ENCODE measurements at regions not wholly inside any gene's neighbourhood (a gene's known extent, or its start where the extent isn't known, plus 50 kb on each side); places are given as distances from the start of the nearest gene placed in this dataset.

DNA sequence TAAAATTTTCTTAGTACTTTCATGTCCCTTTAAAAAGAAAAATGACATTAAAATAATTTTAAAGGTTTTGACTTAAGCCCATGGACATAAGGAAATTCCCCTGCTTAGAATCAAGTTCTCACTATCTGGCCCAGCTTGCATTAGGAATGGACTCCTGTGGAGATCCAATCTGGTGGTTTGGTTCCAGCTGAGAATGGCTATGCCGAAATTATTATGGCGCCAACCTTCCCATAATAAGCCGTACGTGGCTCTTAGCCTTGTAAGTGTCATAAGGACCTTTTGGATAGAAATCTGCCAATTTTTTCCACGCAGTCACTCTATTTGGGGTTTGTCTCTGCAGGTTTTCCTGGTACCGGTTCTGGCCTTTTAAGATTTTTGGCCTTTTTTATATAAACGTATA, 262.1 kb upstream of the MAF start:
- no peaks in the 10 kb centered on the region for H3K36me3 Mint-ChIP-seq
- no peaks in the 10 kb centered on the region for H3K27me3 Mint-ChIP-seq
- ATAC-seq (ENCODE audit: low read depth in 2 of 2), result no peak
- peaks cover 0 to 2% (median 0%) of the 10 kb centered on the region in 7 donors for H3K9me3 Mint-ChIP-seq
- no peaks in the 10 kb centered on the region for H3K4me1 Mint-ChIP-seq
- no peak for DNase-seq
- Histone ChIP-seq H3K4me3 (ENCODE audit: low read depth, low read length) (no peak overlapping the region), H3K36me3 (ENCODE audit: control insufficient read depth, insufficient read depth, low read length) (no peaks in the 10 kb centered on the region), H3K27me3 (ENCODE audit: control insufficient read depth, insufficient read depth, low read length) (peaks cover 2% of the 10 kb centered on the region), H3K4me1 (ENCODE audit: control insufficient read depth, insufficient read depth, low read length, poor library complexity, severe bottlenecking) (no peaks in the 10 kb centered on the region), H3K27ac (ENCODE audit: insufficient read depth, low read length, poor library complexity, severe bottlenecking) (no peak overlapping the region), H3K9me3 (ENCODE audit: control insufficient read depth in 2 of 2, low read length in 2 of 2) (peaks cover 0 to under 1% of the 10 kb centered on the region in 2 experiments)
- no peak overlapping the region for H3K27ac Mint-ChIP-seq
- H3K4me3 Mint-ChIP-seq, result no peak overlapping the region

DNA sequence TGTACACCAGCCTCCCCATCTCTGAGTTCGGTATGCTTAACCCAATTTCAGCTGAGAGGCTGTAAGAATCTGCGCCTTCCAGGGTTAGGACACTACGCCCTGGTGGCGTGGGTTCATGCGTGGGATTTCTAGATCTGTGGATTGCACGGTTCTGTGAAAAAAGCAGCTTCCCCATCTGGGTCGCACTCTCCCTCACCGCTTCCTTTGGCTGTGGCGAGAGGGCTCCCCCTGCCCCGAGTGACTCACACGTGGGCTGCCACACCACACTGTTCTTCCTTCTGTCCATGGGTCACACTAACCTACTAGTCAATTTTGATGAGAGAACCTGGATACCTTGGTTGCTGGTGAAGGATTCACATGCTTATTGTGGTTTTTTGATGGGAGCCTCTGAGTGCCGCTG, 256.0 kb upstream of the MAF start:
- peaks cover 15% of the 10 kb centered on the region for H3K27me3 Mint-ChIP-seq
- no peak for DNase-seq
- no peak overlapping the region for H3K27ac Mint-ChIP-seq

DNA sequence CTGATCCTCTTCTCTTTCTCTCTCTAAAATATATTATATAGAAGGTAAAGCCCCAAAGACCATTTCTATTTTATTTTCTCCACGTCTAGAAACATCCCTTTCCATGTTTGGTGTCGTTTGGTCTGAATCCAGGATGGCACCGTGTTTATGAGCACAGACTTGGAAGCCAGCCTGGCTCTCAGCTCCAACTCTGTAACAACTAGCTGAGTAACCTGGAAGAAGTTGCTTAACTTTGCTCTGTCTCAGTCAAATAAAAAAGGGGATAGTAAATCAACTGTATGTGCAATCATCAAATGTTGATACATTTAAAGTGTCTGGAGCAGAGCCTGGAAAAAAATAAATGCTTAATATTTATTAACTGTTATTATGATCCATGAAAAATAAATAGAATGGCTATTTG, 249.8 kb upstream of the MAF start:
- Histone ChIP-seq H3K9me3 (ENCODE audit: control insufficient read depth in 2 of 2, low read length in 2 of 2) (no peaks in the 10 kb centered on the region), H3K36me3 (ENCODE audit: control insufficient read depth, insufficient read depth, low read length) (no peaks in the 10 kb centered on the region), H3K27me3 (ENCODE audit: control insufficient read depth, insufficient read depth, low read length) (no peaks in the 10 kb centered on the region), H3K27ac (ENCODE audit: insufficient read depth, low read length, poor library complexity, severe bottlenecking) (no peak overlapping the region), H3K4me3 (ENCODE audit: low read depth, low read length) (no peak overlapping the region), H3K4me1 (ENCODE audit: control insufficient read depth, insufficient read depth, low read length, poor library complexity, severe bottlenecking) (no peaks in the 10 kb centered on the region)
- no peak overlapping the region for H3K4me3 Mint-ChIP-seq
- no peaks in the 10 kb centered on the region for H3K4me1 Mint-ChIP-seq
- peaks cover 0 to 22% (median 10%) of the 10 kb centered on the region in 7 donors for H3K9me3 Mint-ChIP-seq
- DNase-seq (no peak), ATAC-seq (ENCODE audit: low read depth in 2 of 2) (no peak)
- no peak overlapping the region for H3K27ac Mint-ChIP-seq
- H3K36me3 Mint-ChIP-seq, result no peaks in the 10 kb centered on the region
- H3K27me3 Mint-ChIP-seq, result peaks cover 15% of the 10 kb centered on the region

More for the DNA sequence above, 256.0 kb upstream of the MAF start:
- Histone ChIP-seq H3K36me3 (ENCODE audit: control insufficient read depth, insufficient read depth, low read length) (no peaks in the 10 kb centered on the region), H3K27me3 (ENCODE audit: control insufficient read depth, insufficient read depth, low read length) (no peaks in the 10 kb centered on the region), H3K9me3 (ENCODE audit: control insufficient read depth in 2 of 2, low read length in 2 of 2) (peaks cover 6 to 9% of the 10 kb centered on the region in 2 experiments), H3K27ac (ENCODE audit: insufficient read depth, low read length, poor library complexity, severe bottlenecking) (no peak overlapping the region), H3K4me3 (ENCODE audit: low read depth, low read length) (no peak overlapping the region), H3K4me1 (ENCODE audit: control insufficient read depth, insufficient read depth, low read length, poor library complexity, severe bottlenecking) (no peaks in the 10 kb centered on the region)
- Mint-ChIP-seq H3K4me1 (no peaks in the 10 kb centered on the region), H3K9me3 (peaks cover 0 to 29% (median 15%) of the 10 kb centered on the region in 7 donors), H3K36me3 (no peaks in the 10 kb centered on the region), H3K4me3 (no peak overlapping the region)
- ATAC-seq (ENCODE audit: low read depth in 2 of 2), result no peak

DNA sequence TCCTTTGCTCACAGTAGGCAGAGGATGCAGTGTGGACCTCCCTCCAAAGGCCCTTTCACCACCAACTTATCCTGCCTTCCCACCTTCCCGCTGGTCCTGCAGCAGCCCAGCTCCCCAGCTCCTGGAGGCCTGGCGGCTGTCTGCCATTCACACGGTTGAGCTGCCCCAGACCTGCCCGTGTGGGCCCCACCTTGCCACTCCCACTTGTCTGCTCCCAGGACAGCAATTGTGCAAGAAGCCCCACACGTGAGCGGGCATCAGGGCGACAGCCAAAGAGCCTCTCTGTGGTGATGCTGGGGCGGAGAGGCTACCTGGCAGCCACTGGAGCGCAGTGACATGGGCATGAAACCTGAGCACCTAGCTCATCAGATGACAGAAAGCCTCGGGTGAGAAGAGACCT, 248.6 kb upstream of the MAF start:
- Histone ChIP-seq H3K4me3 (ENCODE audit: low read depth, low read length) (no peak overlapping the region), H3K27me3 (ENCODE audit: control insufficient read depth, insufficient read depth, low read length) (no peaks in the 10 kb centered on the region), H3K9me3 (ENCODE audit: control insufficient read depth in 2 of 2, low read length in 2 of 2) (no peaks in the 10 kb centered on the region), H3K4me1 (ENCODE audit: control insufficient read depth, insufficient read depth, low read length, poor library complexity, severe bottlenecking) (no peaks in the 10 kb centered on the region), H3K27ac (ENCODE audit: insufficient read depth, low read length, poor library complexity, severe bottlenecking) (no peak overlapping the region), H3K36me3 (ENCODE audit: control insufficient read depth, insufficient read depth, low read length) (no peaks in the 10 kb centered on the region)
- peaks cover 0 to 11% (median 3%) of the 10 kb centered on the region in 7 donors for H3K9me3 Mint-ChIP-seq
- DNase-seq, result no peak
- H3K27me3 Mint-ChIP-seq, result peaks cover 7% of the 10 kb centered on the region
- H3K27ac Mint-ChIP-seq, result no peak overlapping the region
- H3K36me3 Mint-ChIP-seq, result no peaks in the 10 kb centered on the region
- ATAC-seq (ENCODE audit: low read depth in 2 of 2), result no peak
- no peaks in the 10 kb centered on the region for H3K4me1 Mint-ChIP-seq
- H3K4me3 Mint-ChIP-seq, result no peak overlapping the region

DNA sequence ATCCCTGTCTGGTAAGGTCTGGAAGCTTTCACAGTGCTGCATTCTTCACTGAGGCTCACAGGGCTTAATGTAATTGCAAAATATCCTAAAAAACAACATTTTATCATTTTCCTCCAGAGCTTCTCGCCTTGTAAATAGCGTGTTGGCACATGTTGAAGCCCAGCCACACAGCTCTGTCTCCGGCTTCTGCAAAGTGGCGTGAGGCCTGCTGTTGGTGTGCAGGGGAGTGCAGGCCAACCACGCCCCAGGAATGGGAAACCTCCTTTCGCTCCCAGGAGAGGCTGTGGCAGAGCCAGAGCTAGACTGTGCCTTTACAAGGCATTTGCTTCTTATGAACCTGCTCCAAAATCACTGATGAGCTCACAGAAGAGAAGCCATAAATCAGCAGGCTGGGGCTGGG, 248.2 kb upstream of the MAF start:
- Histone ChIP-seq H3K4me1 (ENCODE audit: control insufficient read depth, insufficient read depth, low read length, poor library complexity, severe bottlenecking) (no peaks in the 10 kb centered on the region), H3K36me3 (ENCODE audit: control insufficient read depth, insufficient read depth, low read length) (no peaks in the 10 kb centered on the region), H3K4me3 (ENCODE audit: low read depth, low read length) (no peak overlapping the region), H3K9me3 (ENCODE audit: control insufficient read depth in 2 of 2, low read length in 2 of 2) (no peaks in the 10 kb centered on the region), H3K27me3 (ENCODE audit: control insufficient read depth, insufficient read depth, low read length) (no peaks in the 10 kb centered on the region), H3K27ac (ENCODE audit: insufficient read depth, low read length, poor library complexity, severe bottlenecking) (no peak overlapping the region)
- ATAC-seq (ENCODE audit: low read depth in 2 of 2), result no peak
- H3K4me1 Mint-ChIP-seq, result no peaks in the 10 kb centered on the region
- H3K4me3 Mint-ChIP-seq, result no peak overlapping the region
- H3K36me3 Mint-ChIP-seq, result no peaks in the 10 kb centered on the region
- no peak for DNase-seq
- H3K27ac Mint-ChIP-seq, result no peak overlapping the region
- peaks cover 5% of the 10 kb centered on the region for H3K27me3 Mint-ChIP-seq
- H3K9me3 Mint-ChIP-seq, result peaks cover 0 to 11% (median 2%) of the 10 kb centered on the region in 7 donors

DNA sequence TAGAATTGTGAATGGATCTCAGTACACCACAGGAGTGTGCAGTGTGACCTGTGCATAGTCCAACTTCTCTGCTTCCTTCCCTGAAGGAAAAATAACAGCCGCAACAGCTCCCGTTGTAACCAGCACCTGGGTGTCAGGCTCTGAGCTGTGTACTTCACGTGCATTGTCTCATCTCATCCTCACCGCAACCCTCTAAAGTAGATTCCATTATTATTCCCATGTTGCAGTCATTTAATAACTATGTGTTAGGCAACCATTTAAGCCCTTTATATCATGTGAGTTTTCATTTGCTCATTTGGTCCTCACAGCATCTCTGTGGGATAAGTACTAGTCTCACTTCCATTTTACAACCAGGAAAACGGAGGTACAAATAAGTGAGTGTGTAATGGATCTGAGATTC, 247.0 kb upstream of the MAF start:
- Histone ChIP-seq H3K9me3 (ENCODE audit: control insufficient read depth in 2 of 2, low read length in 2 of 2) (no peaks in the 10 kb centered on the region), H3K4me3 (ENCODE audit: low read depth, low read length) (no peak overlapping the region), H3K4me1 (ENCODE audit: control insufficient read depth, insufficient read depth, low read length, poor library complexity, severe bottlenecking) (no peaks in the 10 kb centered on the region), H3K27me3 (ENCODE audit: control insufficient read depth, insufficient read depth, low read length) (no peaks in the 10 kb centered on the region), H3K36me3 (ENCODE audit: control insufficient read depth, insufficient read depth, low read length) (no peaks in the 10 kb centered on the region), H3K27ac (ENCODE audit: insufficient read depth, low read length, poor library complexity, severe bottlenecking) (no peak overlapping the region)
- Mint-ChIP-seq H3K27me3 (peaks cover 5% of the 10 kb centered on the region), H3K27ac (no peak overlapping the region), H3K9me3 (peaks cover 0 to 10% (median 0%) of the 10 kb centered on the region in 7 donors), H3K36me3 (no peaks in the 10 kb centered on the region), H3K4me1 (no peaks in the 10 kb centered on the region), H3K4me3 (peak overlapping the region in 1 of 4 donors; percentile 38)
- DNase-seq (no peak), ATAC-seq (ENCODE audit: low read depth in 2 of 2) (no peak)

DNA sequence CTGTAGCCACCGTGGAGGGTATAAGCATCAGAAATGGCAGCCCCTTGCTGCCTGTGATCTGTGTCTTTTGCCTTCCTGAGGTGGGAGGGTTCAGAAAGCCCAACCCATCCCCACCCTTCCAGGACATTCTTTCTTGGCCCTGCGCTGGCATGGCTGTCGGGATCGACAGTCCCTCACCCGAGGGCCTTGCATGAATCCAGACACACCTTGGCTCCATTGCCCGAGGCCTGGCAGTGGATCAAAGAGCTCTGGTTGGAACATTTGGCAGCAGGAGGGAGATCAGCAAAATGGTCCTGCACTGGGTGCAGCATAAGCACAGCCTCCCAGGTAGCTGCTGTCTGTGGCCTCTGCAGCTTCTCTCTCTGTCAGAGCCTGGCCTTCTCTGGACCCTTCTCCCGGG, 246.6 kb upstream of the MAF start:
- no peak overlapping the region for H3K27ac Mint-ChIP-seq
- H3K4me3 ChIP-seq (ENCODE audit: low read depth, low read length), result no peak overlapping the region
- no peaks in the 10 kb centered on the region for H3K9me3 ChIP-seq (ENCODE audit: control insufficient read depth in 2 of 2, low read length in 2 of 2)
- ATAC-seq (ENCODE audit: low read depth in 2 of 2) (no peak), DNase-seq (no peak)
- H3K9me3 Mint-ChIP-seq, result peaks cover 0 to 6% (median 0%) of the 10 kb centered on the region in 7 donors
- H3K4me1 ChIP-seq (ENCODE audit: control insufficient read depth, insufficient read depth, low read length, poor library complexity, severe bottlenecking), result no peaks in the 10 kb centered on the region
- no peaks in the 10 kb centered on the region for H3K27me3 ChIP-seq (ENCODE audit: control insufficient read depth, insufficient read depth, low read length)
- H3K4me3 Mint-ChIP-seq, result peak overlapping the region in 1 of 4 donors; percentile 38
- no peaks in the 10 kb centered on the region for H3K36me3 Mint-ChIP-seq
- no peaks in the 10 kb centered on the region for H3K36me3 ChIP-seq (ENCODE audit: control insufficient read depth, insufficient read depth, low read length)
- peaks cover 5% of the 10 kb centered on the region for H3K27me3 Mint-ChIP-seq
- H3K27ac ChIP-seq (ENCODE audit: insufficient read depth, low read length, poor library complexity, severe bottlenecking), result no peak overlapping the region
- no peaks in the 10 kb centered on the region for H3K4me1 Mint-ChIP-seq

DNA sequence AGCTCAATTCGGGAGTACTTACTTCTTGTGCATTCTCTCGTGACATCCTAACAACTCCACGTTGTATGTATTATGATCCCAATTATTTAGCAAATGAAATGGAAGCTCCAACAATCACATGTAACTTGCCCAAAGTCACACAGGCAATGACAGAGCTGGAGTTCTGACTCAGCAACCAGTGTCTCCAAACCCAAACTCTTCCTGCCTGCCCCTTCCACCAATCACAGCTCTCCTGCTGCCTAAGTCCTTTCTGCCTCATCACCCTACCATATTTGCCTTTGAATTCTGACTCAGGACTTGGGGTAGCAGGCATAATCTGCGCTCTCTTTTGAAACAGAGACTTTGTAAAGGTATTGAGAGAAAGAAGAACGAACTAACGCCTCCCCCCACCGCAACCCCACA, 245.2 kb upstream of the MAF start:
- Histone ChIP-seq H3K36me3 (ENCODE audit: control insufficient read depth, insufficient read depth, low read length) (no peaks in the 10 kb centered on the region), H3K27ac (ENCODE audit: insufficient read depth, low read length, poor library complexity, severe bottlenecking) (no peak overlapping the region), H3K4me1 (ENCODE audit: control insufficient read depth, insufficient read depth, low read length, poor library complexity, severe bottlenecking) (no peaks in the 10 kb centered on the region), H3K4me3 (ENCODE audit: low read depth, low read length) (no peak overlapping the region), H3K9me3 (ENCODE audit: control insufficient read depth in 2 of 2, low read length in 2 of 2) (no peaks in the 10 kb centered on the region), H3K27me3 (ENCODE audit: control insufficient read depth, insufficient read depth, low read length) (no peaks in the 10 kb centered on the region)
- ATAC-seq (ENCODE audit: low read depth in 2 of 2), result no peak
- Mint-ChIP-seq H3K36me3 (no peaks in the 10 kb centered on the region), H3K27ac (no peak overlapping the region), H3K4me1 (no peaks in the 10 kb centered on the region), H3K9me3 (no peaks in the 10 kb centered on the region), H3K27me3 (peaks cover 5% of the 10 kb centered on the region), H3K4me3 (no peak overlapping the region)
- peak in 1 of 3 donors; percentile 3 for DNase-seq

All from CD4-positive, CD25-positive, alpha-beta regulatory T cell (primary cell).